Endothelial cell of umbilical vein (primary cell): ENCODE measurements at regions not wholly inside any gene's neighbourhood (a gene's known extent, or its start where the extent isn't known, plus 50 kb on each side); places are given as distances from the start of the nearest gene placed in this dataset.

Experiments
- BruUV-seq: library from RNA; stranded (reverse); fragments of 400-500 nt; replicated peaks from 2 replicates; lab custom pipeline; 2021; lab: Mats Ljungman, UMichigan
- CTCF ChIA-PET: fragments of 300-600, 350-600 bp; sonication (Branson Sonifier 250); formaldehyde crosslinking; loops from one replicate; lab custom pipeline; 2021; ENCODE audit warnings: antibody characterized with exemption, inconsistent platforms; lab: Charles Lee
- POLR2A ChIA-PET: fragments of 300-600, 350-600 bp; sonication (Branson Sonifier 250); formaldehyde crosslinking; loops from one replicate; lab custom pipeline; 2021; ENCODE audit warnings: antibody characterized with exemption, inconsistent platforms; lab: Charles Lee
- DNase-seq: peaks from one replicate; pipeline ENCODE4 v3.0.0-alpha.2; 2011; ENCODE audit warnings: low read depth, low spot score
- FAIRE-seq: peaks from 2 replicates; lab custom pipeline; 2011; peaks lifted over from hg19 to GRCh38; lab: Jason Lieb, UNC
- H2AFZ ChIP-seq: 2 replicates; pipeline ENCODE4 v1.6.0; 2012; ENCODE audit warnings: low read depth, low read length, control low read depth, inconsistent platforms
- H3K27ac ChIP-seq: 2 replicates; pipeline ENCODE4 v1.5.1; 2011; ENCODE audit warnings: low read depth, mild to moderate bottlenecking, control low read depth, low read length, moderate library complexity; ENCODE audit not compliant: insufficient read depth
- H3K27me3 ChIP-seq, 2 experiments: 2 replicates each; pipeline versions ENCODE4 v1.6.0 to v1.6.1; 2011; ENCODE audit warnings: low read length in 2 of 2, mixed read lengths in 1 of 2; ENCODE audit not compliant: control insufficient read depth in 2 of 2, insufficient read depth in 2 of 2
- H3K36me3 ChIP-seq, 2 experiments: 2 replicates in 1 of 2; 3 replicates in 1 of 2; pipeline ENCODE4 v1.5.1; 2011; ENCODE audit warnings: low read length in 2 of 2, mild to moderate bottlenecking in 1 of 2, moderate library complexity in 1 of 2; ENCODE audit not compliant: control insufficient read depth in 2 of 2, insufficient read depth in 2 of 2; ENCODE audit errors: extremely low read depth in 1 of 2
- H3K4me1 ChIP-seq: 3 replicates; pipeline ENCODE4 v1.5.1; 2011; ENCODE audit warnings: mild to moderate bottlenecking, low read length; ENCODE audit not compliant: control insufficient read depth, insufficient read depth; ENCODE audit errors: extremely low read depth
- H3K4me2 ChIP-seq: 2 replicates; pipeline ENCODE4 v1.6.1; 2011; ENCODE audit warnings: low read length, control low read depth, mixed read lengths; ENCODE audit not compliant: insufficient read depth
- H3K4me3 ChIP-seq, 3 experiments: fragments of 200-600 bp in 1 of 3; sonication (generic), shearing (Covaris generic) in 1 of 3; replicated peaks in 1 of 3; 2 replicates each; pipeline ENCODE4 v1.5.1; 2011 to 2016; ENCODE audit warnings: control low read depth in 3 of 3, low read length in 3 of 3, mild to moderate bottlenecking in 2 of 3, inconsistent platforms in 1 of 3, low read depth in 1 of 3, moderate library complexity in 1 of 3; ENCODE audit not compliant: insufficient read depth in 1 of 3
- H3K79me2 ChIP-seq: 2 replicates; pipeline ENCODE4 v1.6.0; 2012; ENCODE audit warnings: low read length, inconsistent platforms; ENCODE audit not compliant: control insufficient read depth, insufficient read depth
- H3K9ac ChIP-seq: replicated peaks from 2 replicates; pipeline ENCODE3; 2011; ENCODE audit warnings: low read length, control low read depth; ENCODE audit not compliant: insufficient read depth; ENCODE audit errors: extremely low read depth
- H3K9me1 ChIP-seq: replicated peaks from 3 replicates; pipeline ENCODE4 v1.6.0; 2011; ENCODE audit warnings: mild to moderate bottlenecking, low read length; ENCODE audit not compliant: control insufficient read depth, insufficient read depth; ENCODE audit errors: extremely low read depth
- H3K9me3 ChIP-seq: replicated peaks from 2 replicates; pipeline ENCODE4 v1.5.1; 2012; ENCODE audit warnings: low read length, inconsistent platforms; ENCODE audit not compliant: control insufficient read depth, insufficient read depth
- H4K20me1 ChIP-seq: replicated peaks from 2 replicates; pipeline ENCODE3; 2011; ENCODE audit warnings: mild to moderate bottlenecking, low read length; ENCODE audit not compliant: control insufficient read depth, insufficient read depth; ENCODE audit errors: extremely low read depth
- CTCF ChIP-seq, 2 donors: IDR thresholded peaks; 1 replicate in 1 of 2; 2 replicates in 1 of 2; pipeline ENCODE4 v1.5.1; 2011; ENCODE audit warnings: low read length in 2 of 2, mild to moderate bottlenecking in 2 of 2, moderate library complexity in 2 of 2, control low read depth in 1 of 2, inconsistent platforms in 1 of 2, low read depth in 1 of 2; ENCODE audit not compliant: insufficient read depth in 1 of 2; ENCODE audit errors: extremely low read depth in 1 of 2
- EZH2 ChIP-seq: IDR thresholded peaks from 2 replicates; pipeline ENCODE4 v1.6.1; 2012; ENCODE audit warnings: borderline replicate concordance, low read depth, mild to moderate bottlenecking, moderate library complexity, low read length, inconsistent platforms; ENCODE audit not compliant: severe bottlenecking
- FOS ChIP-seq: IDR thresholded peaks from 2 replicates; pipeline ENCODE4 v1.6.1; 2011; ENCODE audit warnings: mild to moderate bottlenecking, low read length, moderate library complexity, borderline replicate concordance; ENCODE audit not compliant: insufficient read depth
- GATA2 ChIP-seq: IDR thresholded peaks from 2 replicates; pipeline ENCODE4 v1.7.0; 2011; ENCODE audit warnings: low read depth, mild to moderate bottlenecking, moderate library complexity, mixed read lengths, low read length; ENCODE audit not compliant: insufficient read length, insufficient read depth
- JUN ChIP-seq: IDR thresholded peaks from 2 replicates; pipeline ENCODE4 v1.6.1; 2011; ENCODE audit warnings: borderline replicate concordance, low read depth; ENCODE audit not compliant: insufficient read length, insufficient read depth
- MAX ChIP-seq: IDR thresholded peaks from 2 replicates; pipeline ENCODE4 v1.6.1; 2011; ENCODE audit not compliant: insufficient read depth, insufficient read length
- MYC ChIP-seq: IDR thresholded peaks from one replicate; pipeline ENCODE4 v1.6.1; 2011; ENCODE audit warnings: mild to moderate bottlenecking, low read depth, low read length
- POLR2A ChIP-seq: IDR thresholded peaks from 2 replicates; pipeline ENCODE4 v1.6.1; 2012; ENCODE audit warnings: low read depth, mild to moderate bottlenecking, control low read depth, low read length
- POLR2AphosphoS5 ChIP-seq: IDR thresholded peaks from 2 replicates; pipeline ENCODE4 v1.6.1; 2012; ENCODE audit warnings: low read depth, mild to moderate bottlenecking, control low read depth, low read length, moderate library complexity; ENCODE audit not compliant: insufficient read depth
- dilution Hi-C: fragments of 300-500 bp; cut with MboI; formaldehyde crosslinking; loops from one replicate; pipeline ENCODE4 v1.15.0; 2019; ENCODE audit warnings: low sequenced_read_pairs; ENCODE audit not compliant: extremely low pct_ligation_motif_present
- intact Hi-C: fragments of 100-400 bp; cut with micrococcal nuclease; formaldehyde crosslinking; loops from one replicate; pipeline ENCODE4 v1.10.0; 2022

- Histone ChIP-seq H3K36me3 (no peaks in the 10 kb centered on the region), H3K27ac (no peak overlapping the region), H3K4me1 (no peaks in the 10 kb centered on the region), H3K9me1 (no peaks in the 10 kb centered on the region), H3K27me3 (no peaks in the 10 kb centered on the region), H3K4me2 (no peak overlapping the region), H3K4me3 (no peak overlapping the region), H3K9me3 (peaks cover 7% of the 10 kb centered on the region), H4K20me1 (no peaks in the 10 kb centered on the region), H3K79me2 (no peaks in the 10 kb centered on the region), H2AFZ (no peak overlapping the region), H3K9ac (no peak overlapping the region)
- no TSS peak for BruUV-seq
- CTCF ChIA-PET, result no interaction called here
- intact Hi-C loops (no loop called here), dilution Hi-C loops (no loop called here)
- POLR2A ChIA-PET, result no interaction called here
- TF ChIP-seq CTCF (IDR thresholded peaks at IDR 0.05; ENCODE audit: extremely low read depth in 1 of 2, insufficient read depth in 1 of 2, low read depth in 1 of 2, low read length in 2 of 2) (no peak), GATA2 (no peak)
- no peak for DNase-seq
- FAIRE-seq, result no peak
Measured at GRCh38 chr11:115929618-115930129, 425.5 kb upstream of the CADM1 start.

- intact Hi-C loops, result no loop called here
- Histone ChIP-seq H3K36me3 (no peaks in the 10 kb centered on the region), H3K9me3 (peaks cover 4% of the 10 kb centered on the region), H3K9me1 (no peaks in the 10 kb centered on the region), H3K4me2 (no peak overlapping the region), H2AFZ (no peak overlapping the region), H3K9ac (no peak overlapping the region), H3K4me3 (no peak overlapping the region), H3K4me1 (no peaks in the 10 kb centered on the region), H3K79me2 (no peaks in the 10 kb centered on the region), H3K27me3 (no peaks in the 10 kb centered on the region), H4K20me1 (no peaks in the 10 kb centered on the region), H3K27ac (no peak overlapping the region)
- TF ChIP-seq GATA2 (no peak), FOS (no peak), JUN (no peak), MAX (no peak), CTCF (IDR thresholded peaks at IDR 0.05; ENCODE audit: extremely low read depth in 1 of 2, insufficient read depth in 1 of 2, low read depth in 1 of 2, low read length in 2 of 2) (no peak), POLR2A (no peak), POLR2AphosphoS5 (no peak), EZH2 (no peak), MYC (no peak)
- no TSS peak for BruUV-seq
- FAIRE-seq, result no peak
- POLR2A ChIA-PET, result no interaction called here
- CTCF ChIA-PET, result no interaction called here
- dilution Hi-C loops, result no loop called here
- no peak for DNase-seq
Measured at GRCh38 chr11:115928811-115929210, 424.6 kb upstream of the CADM1 start.
